ENCODE measurements at regions not wholly inside any gene's neighbourhood (a gene's known extent, or its start where the extent isn't known, plus 50 kb on each side); places are given as distances from the start of the nearest gene placed in this dataset.

DNA sequence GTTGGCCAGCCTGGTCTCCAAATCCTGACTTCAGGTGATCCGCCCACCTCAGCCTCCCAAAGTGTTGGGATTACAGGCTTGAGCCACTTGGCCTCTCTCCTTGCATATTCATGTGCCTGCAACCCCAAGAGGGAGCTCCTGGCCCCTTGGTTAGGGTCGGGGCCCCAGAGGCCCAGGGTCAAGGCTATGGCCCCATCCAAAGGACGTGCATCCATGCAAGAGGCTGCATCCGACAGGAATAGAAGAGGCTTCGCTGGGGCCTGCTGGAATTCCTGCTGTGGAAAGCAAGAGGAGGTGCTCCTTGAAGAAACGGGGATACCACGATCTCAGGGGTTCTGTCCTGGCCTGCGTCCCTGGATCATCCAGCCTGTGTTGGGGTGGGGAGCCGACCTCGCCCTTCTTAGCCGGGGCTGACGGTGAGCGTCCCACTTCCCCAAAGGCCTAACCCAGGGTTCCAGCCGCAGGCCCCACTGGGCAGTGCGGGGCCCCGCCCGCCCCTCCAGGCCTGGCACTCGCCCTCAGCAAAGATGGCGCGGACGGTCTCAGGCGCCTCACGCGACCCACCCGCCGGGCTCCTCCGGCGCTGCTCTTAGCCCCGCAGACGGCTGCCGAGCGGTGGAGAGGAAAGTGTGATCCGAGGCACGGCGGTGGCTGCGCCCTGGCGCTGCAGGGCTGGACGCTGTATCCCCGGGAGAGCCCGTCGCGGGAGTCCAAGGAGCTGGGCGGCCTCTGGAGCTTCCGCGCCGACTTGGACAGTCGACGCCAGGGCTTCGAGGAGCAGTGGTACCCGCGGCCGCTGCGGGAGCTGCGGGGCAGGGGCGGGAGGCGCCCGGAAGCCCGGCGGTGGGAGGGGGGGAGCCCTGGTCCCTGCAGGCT is 54.7 kb downstream of the ZNF727 start:
- intact Hi-C loops (cut with DNase I; ENCODE audit: low total_unique reads): loop anchor here (10.0 kb wide), 1 partner anchor 55 kb away; no protein-coding TSS in a partner anchor
- DNase-seq: no peak
- H3K4me3 ChIP-seq: no peak overlapping the region
- peaks cover 0 to 5% of the 10 kb centered on the region in 2 donors for H3K9me3 ChIP-seq
- no peaks in the 10 kb centered on the region for H3K27me3 ChIP-seq
- no peaks in the 10 kb centered on the region for H3K4me1 ChIP-seq
- H3K36me3 ChIP-seq: no peaks in the 10 kb centered on the region
- H3K27ac ChIP-seq: no peak overlapping the region
- TF ChIP-seq, protein P1, sequence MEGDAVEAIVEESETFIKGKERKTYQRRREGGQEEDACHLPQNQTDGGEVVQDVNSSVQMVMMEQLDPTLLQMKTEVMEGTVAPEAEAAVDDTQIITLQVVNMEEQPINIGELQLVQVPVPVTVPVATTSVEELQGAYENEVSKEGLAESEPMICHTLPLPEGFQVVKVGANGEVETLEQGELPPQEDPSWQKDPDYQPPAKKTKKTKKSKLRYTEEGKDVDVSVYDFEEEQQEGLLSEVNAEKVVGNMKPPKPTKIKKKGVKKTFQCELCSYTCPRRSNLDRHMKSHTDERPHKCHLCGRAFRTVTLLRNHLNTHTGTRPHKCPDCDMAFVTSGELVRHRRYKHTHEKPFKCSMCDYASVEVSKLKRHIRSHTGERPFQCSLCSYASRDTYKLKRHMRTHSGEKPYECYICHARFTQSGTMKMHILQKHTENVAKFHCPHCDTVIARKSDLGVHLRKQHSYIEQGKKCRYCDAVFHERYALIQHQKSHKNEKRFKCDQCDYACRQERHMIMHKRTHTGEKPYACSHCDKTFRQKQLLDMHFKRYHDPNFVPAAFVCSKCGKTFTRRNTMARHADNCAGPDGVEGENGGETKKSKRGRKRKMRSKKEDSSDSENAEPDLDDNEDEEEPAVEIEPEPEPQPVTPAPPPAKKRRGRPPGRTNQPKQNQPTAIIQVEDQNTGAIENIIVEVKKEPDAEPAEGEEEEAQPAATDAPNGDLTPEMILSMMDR (IDR thresholded peaks at IDR 0.05): no peak
- TF ChIP-seq POLR2A (IDR thresholded peaks at IDR 0.05): no peak

DNA sequence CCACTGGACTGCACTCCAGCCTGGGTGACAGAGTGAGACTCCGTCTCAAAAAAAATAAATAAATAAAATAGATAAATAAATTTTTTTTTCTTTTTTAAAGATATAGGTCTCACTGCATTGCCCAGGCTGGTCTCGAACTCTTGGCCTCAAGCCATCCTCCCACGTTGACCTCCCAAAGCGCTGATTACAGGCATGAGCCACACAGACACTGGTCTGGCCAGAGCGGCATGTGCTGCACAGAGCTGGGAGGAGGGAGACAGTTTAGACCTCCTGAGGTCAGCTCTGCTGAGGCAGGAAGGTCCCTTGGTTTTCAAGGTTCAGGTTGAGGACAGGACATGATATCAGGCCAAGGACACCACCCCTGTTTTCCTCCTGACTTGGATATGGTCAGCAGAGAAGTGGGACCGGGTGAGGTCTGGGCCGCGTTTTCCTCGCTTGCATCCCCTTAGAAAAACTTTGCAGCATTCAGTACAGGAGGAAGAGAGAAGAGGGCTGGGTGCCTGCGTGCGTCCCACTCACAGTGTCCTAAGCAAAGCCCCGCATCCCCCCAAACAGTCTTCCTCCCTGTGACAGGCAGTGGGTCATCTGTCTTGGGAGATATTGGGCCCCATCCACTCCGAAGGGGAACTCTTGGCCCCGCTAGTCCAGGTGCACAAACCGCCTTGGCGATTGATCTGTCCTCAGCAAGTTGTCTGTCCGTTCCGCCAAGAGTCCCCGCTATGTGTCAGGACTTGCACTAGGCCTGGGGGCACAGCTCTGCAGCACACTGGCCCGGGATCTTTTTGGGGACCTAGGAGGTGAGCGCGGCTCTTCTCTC is 56.1 kb downstream of the ZNF727 start:
- TF ChIP-seq POLR2A (IDR thresholded peaks at IDR 0.05): no peak
- TF ChIP-seq, protein P1 (IDR thresholded peaks at IDR 0.05): no peak
- DNase-seq: no peak
- peaks cover 0 to 5% of the 10 kb centered on the region in 2 donors for H3K9me3 ChIP-seq
- H3K4me3 ChIP-seq: no peak overlapping the region
- intact Hi-C loops (cut with DNase I; ENCODE audit: low total_unique reads): no loop called here
- no peaks in the 10 kb centered on the region for H3K4me1 ChIP-seq
- no peaks in the 10 kb centered on the region for H3K36me3 ChIP-seq
- H3K27ac ChIP-seq: no peak overlapping the region
- H3K27me3 ChIP-seq: no peaks in the 10 kb centered on the region

DNA sequence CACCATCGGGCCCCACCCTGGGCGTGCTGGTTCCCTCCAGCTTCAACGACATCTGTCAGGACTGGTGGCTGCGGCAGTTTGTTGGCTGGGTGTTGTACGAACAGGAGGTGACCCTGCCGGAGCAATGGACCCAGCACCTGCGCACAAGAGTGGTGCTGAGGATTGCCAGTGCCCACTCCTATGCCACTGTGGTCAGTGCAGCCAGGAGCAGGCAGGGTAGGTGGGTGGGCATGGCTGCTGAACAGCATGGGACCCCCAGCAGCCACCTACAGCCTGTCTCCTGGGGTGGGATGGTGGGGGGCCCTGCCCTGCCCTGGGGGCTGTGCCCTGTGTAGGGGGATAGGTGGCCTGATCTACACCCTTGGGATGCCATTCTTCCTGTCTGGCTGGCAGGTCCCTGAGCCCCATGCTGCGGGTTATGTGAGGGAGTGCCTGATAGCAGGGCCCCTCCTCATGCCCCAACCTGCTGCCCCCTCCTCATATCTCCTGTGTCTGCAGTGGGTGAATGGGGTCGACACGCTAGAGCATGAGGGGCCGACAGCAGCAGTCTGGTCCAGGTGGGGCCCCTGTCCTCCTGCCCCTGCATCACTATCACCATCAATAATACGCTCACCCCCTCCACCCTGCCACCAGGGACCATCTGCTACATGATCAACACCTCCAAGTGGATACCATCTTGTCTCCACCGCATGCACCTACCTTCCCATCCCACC is 56.9 kb downstream of the ZNF727 start:
- no peak for DNase-seq
- intact Hi-C loops (cut with DNase I; ENCODE audit: low total_unique reads): no loop called here

DNA sequence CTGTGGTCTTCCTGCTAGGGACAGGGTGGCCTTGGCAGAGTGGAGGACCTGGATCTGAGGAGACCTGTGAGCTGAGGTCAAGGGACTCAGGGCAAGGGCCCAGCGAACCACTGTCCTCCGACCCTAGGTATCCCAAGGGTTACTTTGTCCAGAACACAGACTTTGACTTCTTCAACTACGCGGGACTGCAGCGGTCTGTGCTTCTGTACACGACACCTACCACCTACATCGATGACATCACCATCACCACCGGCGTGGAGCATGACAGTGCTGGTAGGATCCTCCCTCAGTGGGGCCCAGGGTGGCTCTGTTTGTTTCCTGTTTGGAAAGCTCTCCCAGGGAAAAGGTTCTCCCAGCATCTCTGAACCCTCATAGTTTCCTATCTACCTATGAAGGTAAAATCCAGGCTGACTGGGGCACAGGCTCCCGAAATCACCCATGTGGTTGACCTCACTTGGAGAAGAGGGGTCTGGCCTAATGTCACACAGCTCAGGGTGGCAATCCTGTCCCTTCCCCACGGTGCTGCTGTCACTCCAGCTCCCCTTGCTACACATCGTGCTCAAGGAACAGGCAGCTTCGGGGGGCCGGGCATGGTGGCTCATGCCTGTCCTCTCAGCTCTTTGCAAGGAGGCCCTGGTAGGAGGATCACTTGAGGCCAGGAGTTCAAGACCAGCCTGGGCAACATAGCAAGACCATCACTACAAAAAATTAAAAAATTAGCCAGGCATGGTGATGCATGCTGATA is 57.6 kb downstream of the ZNF727 start:
- no peaks in the 10 kb centered on the region for H3K27me3 ChIP-seq
- no peaks in the 10 kb centered on the region for H3K36me3 ChIP-seq
- peaks cover 0 to 5% of the 10 kb centered on the region in 2 donors for H3K9me3 ChIP-seq
- H3K4me3 ChIP-seq: no peak overlapping the region
- H3K4me1 ChIP-seq: no peaks in the 10 kb centered on the region
- no peak for DNase-seq
- intact Hi-C loops (cut with DNase I; ENCODE audit: low total_unique reads): no loop called here
- TF ChIP-seq, protein P1 (IDR thresholded peaks at IDR 0.05): no peak
- TF ChIP-seq POLR2A (IDR thresholded peaks at IDR 0.05): no peak
- no peak overlapping the region for H3K27ac ChIP-seq

More for the DNA sequence above, 56.9 kb downstream of the ZNF727 start:
- no peak for TF ChIP-seq POLR2A (IDR thresholded peaks at IDR 0.05)
- TF ChIP-seq, protein P1 (IDR thresholded peaks at IDR 0.05): no peak
- Histone ChIP-seq H3K9me3 (peaks cover 0 to 5% of the 10 kb centered on the region in 2 donors), H3K27me3 (no peaks in the 10 kb centered on the region), H3K4me1 (no peaks in the 10 kb centered on the region), H3K27ac (no peak overlapping the region), H3K4me3 (no peak overlapping the region), H3K36me3 (no peaks in the 10 kb centered on the region)
